Neural cell (in vitro differentiated cells): ENCODE measurements at regions not wholly inside any gene's neighbourhood (a gene's known extent, or its start where the extent isn't known, plus 50 kb on each side); places are given as distances from the start of the nearest gene placed in this dataset.

Experiments
- CTCF ChIP-seq: fragments of 450-650 bp; IDR thresholded peaks from 2 replicates; pipeline ENCODE4 v1.5.1; 2014; ENCODE audit warnings: antibody characterized with exemption, mild to moderate bottlenecking, moderate library complexity; ENCODE audit not compliant: poor library complexity, severe bottlenecking
- EP300 ChIP-seq: fragments of 450-650 bp; conservative IDR thresholded peaks from 2 replicates; pipeline ENCODE4 v1.6.1; 2014; ENCODE audit warnings: antibody characterized with exemption, mild to moderate bottlenecking, moderate library complexity; ENCODE audit not compliant: poor library complexity, severe bottlenecking
- EZH2 ChIP-seq: fragments of 200-600, 300-800 bp; shearing (Covaris generic), sonication (generic); IDR thresholded peaks from 2 replicates; pipeline ENCODE4 v1.6.1; 2014; ENCODE audit warnings: antibody characterized with exemption, low read length, borderline replicate concordance, mild to moderate bottlenecking; ENCODE audit not compliant: insufficient read depth, poor library complexity, severe bottlenecking
- MXI1 ChIP-seq: fragments of 450-650 bp; conservative IDR thresholded peaks from 2 replicates; pipeline ENCODE4 v1.6.1; 2014; ENCODE audit warnings: antibody characterized with exemption, mild to moderate bottlenecking; ENCODE audit not compliant: poor library complexity, severe bottlenecking
- POLR2AphosphoS5 ChIP-seq: IDR thresholded peaks from 2 replicates; pipeline ENCODE4 v1.6.1; 2012
- RAD21 ChIP-seq: fragments of 450-650 bp; conservative IDR thresholded peaks from 2 replicates; pipeline ENCODE4 v1.6.1; 2014; ENCODE audit warnings: antibody characterized with exemption, mild to moderate bottlenecking, moderate library complexity
- REST ChIP-seq: IDR thresholded peaks from 2 replicates; pipeline ENCODE4 v1.6.1; 2012; ENCODE audit warnings: borderline replicate concordance
- SMC3 ChIP-seq: fragments of 450-650 bp; conservative IDR thresholded peaks from 2 replicates; pipeline ENCODE4 v1.6.1; 2014; ENCODE audit warnings: antibody characterized with exemption, mild to moderate bottlenecking, moderate library complexity; ENCODE audit not compliant: poor library complexity
- TAF1 ChIP-seq: IDR thresholded peaks from 2 replicates; pipeline ENCODE4 v1.6.1; 2012; ENCODE audit warnings: low read depth

- TF ChIP-seq CTCF (no peak), EP300 (no peak), POLR2AphosphoS5 (no peak), EZH2 (no peak), SMC3 (no peak), TAF1 (no peak), REST (no peak), MXI1 (no peak), RAD21 (no peak)
Measured at GRCh38 chr18:34511435-34511834, 198.7 kb upstream of the DTNA start.
